ENCODE measurements at regions not wholly inside any gene's neighbourhood (a gene's known extent, or its start where the extent isn't known, plus 50 kb on each side); places are given as distances from the start of the nearest gene placed in this dataset.

DNA sequence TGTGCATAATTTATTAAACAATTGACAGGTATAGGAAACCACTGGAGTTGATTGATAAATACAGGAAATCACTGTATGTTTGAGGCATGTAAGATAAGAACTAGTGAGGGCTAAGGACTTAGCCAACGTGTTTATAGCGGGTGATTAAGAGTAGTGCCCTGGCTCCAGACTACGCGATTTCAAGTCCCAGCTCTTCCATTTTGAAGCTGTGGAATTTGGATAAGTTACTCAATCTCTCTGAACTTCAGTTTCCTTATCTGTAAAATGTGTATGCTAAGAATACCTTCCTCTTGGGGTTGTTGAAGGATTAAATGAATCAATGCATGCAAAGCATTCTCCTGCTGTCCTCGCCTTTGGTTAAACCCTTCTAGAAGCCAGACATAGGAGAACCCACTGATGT lies 143.3 kb upstream of the GJB5 start:
- no peak for ATAC-seq (ENCODE audit: low read depth)
- H3K36me3 ChIP-seq (ENCODE audit: low read depth), result no peaks in the 10 kb centered on the region
- TF ChIP-seq, protein P1, sequence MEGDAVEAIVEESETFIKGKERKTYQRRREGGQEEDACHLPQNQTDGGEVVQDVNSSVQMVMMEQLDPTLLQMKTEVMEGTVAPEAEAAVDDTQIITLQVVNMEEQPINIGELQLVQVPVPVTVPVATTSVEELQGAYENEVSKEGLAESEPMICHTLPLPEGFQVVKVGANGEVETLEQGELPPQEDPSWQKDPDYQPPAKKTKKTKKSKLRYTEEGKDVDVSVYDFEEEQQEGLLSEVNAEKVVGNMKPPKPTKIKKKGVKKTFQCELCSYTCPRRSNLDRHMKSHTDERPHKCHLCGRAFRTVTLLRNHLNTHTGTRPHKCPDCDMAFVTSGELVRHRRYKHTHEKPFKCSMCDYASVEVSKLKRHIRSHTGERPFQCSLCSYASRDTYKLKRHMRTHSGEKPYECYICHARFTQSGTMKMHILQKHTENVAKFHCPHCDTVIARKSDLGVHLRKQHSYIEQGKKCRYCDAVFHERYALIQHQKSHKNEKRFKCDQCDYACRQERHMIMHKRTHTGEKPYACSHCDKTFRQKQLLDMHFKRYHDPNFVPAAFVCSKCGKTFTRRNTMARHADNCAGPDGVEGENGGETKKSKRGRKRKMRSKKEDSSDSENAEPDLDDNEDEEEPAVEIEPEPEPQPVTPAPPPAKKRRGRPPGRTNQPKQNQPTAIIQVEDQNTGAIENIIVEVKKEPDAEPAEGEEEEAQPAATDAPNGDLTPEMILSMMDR (IDR thresholded peaks at IDR 0.05; ENCODE audit: poor library complexity, severe bottlenecking), result no peak
- peaks cover 5% of the 10 kb centered on the region for H3K27me3 ChIP-seq (ENCODE audit: insufficient read depth, poor library complexity, severe bottlenecking)
- H3K4me3 ChIP-seq (ENCODE audit: severe bottlenecking), result no peak overlapping the region
- H3K4me1 ChIP-seq (ENCODE audit: insufficient read depth, poor library complexity, severe bottlenecking), result no peaks in the 10 kb centered on the region
- H3K9me3 ChIP-seq (ENCODE audit: severe bottlenecking), result no peaks in the 10 kb centered on the region
- DNase-seq (ENCODE audit: low spot score), result no peak
- H3K27ac ChIP-seq (ENCODE audit: poor library complexity, severe bottlenecking), result no peak overlapping the region

DNA sequence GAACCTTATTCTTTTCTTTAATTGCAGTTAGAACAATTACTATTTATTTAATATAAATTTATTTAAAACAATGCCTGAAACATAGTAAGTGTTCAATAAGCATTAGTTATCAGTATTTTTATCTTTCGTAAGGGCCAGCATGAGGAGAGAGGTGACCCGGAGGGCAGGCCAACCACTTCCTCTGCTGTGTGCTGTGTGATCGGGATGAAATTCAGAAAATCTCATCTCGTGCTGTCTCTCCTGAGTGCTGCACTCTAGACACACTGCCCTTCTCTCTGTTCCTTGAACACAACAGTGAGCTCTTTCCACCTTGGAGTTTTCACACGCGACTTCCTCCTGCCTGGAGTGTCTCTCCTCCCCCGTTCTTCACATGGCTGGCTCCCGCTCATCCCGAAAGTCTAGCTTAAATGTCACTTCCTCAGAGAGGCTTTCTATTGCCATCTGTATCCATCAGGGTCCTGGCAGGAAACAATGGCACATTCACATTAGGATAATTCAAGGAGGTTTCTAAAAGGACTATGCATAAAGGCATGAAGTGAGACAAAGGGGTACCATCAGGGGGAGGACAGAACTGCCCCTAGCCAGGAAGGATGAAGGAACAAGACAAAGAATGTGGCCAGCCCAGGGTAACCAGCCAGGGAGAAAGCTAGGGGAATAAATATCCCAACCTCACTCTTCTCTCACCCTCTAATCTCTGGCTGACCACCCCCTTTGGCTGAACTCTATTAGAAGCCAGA lies 142.6 kb upstream of the GJB5 start:
- TF ChIP-seq, protein P1 (IDR thresholded peaks at IDR 0.05; ENCODE audit: poor library complexity, severe bottlenecking), result no peak
- no peaks in the 10 kb centered on the region for H3K36me3 ChIP-seq (ENCODE audit: low read depth)
- H3K4me1 ChIP-seq (ENCODE audit: insufficient read depth, poor library complexity, severe bottlenecking), result no peaks in the 10 kb centered on the region
- H3K4me3 ChIP-seq (ENCODE audit: severe bottlenecking), result no peak overlapping the region
- peaks cover 5% of the 10 kb centered on the region for H3K27me3 ChIP-seq (ENCODE audit: insufficient read depth, poor library complexity, severe bottlenecking)
- DNase-seq (ENCODE audit: low spot score) (no peak), ATAC-seq (ENCODE audit: low read depth) (no peak)
- no peaks in the 10 kb centered on the region for H3K9me3 ChIP-seq (ENCODE audit: severe bottlenecking)
- no peak overlapping the region for H3K27ac ChIP-seq (ENCODE audit: poor library complexity, severe bottlenecking)

DNA sequence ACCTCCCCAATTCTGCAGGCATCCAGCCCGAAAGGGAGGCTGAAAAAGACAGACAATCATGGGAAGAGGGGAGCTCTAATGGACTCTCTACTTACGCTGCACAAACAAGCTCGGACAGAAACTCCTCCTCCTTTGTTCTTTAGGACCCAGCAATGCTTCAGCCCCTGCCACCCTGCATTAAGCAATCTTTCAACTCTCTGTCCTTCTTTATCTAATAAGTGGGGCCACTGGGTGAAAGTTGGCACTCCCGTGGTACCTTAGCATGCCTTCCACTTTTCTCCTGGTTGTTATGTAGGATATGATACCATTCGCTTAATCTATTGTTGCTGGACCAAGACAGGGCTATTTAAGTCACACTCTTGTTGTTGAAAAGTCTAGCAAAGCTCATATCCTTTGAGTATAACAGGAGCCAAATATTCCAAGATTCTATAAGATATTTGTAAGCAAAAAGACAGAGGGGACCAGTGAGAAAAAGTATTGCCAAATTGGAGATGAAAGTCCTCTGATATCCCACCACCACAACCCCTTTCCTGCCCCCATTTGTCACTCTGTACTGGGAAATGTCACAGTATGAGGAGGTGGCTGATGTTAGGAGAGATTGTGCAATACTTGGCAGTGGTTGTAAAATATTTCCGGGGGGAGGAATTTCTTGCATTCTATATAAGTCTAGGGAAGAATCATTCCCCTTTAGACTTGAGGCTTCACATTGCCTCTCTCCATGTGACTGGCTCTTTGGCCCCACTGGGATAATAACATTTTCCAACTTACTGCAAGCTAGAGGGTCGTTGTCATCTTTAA lies 137.3 kb upstream of the GJB5 start:
- ATAC-seq (ENCODE audit: low read depth) (no peak), DNase-seq (ENCODE audit: low spot score) (no peak)
- Histone ChIP-seq H3K36me3 (ENCODE audit: low read depth) (no peaks in the 10 kb centered on the region), H3K9me3 (ENCODE audit: severe bottlenecking) (no peaks in the 10 kb centered on the region), H3K27ac (ENCODE audit: poor library complexity, severe bottlenecking) (no peak overlapping the region), H3K27me3 (ENCODE audit: insufficient read depth, poor library complexity, severe bottlenecking) (peaks cover 4% of the 10 kb centered on the region), H3K4me1 (ENCODE audit: insufficient read depth, poor library complexity, severe bottlenecking) (no peaks in the 10 kb centered on the region), H3K4me3 (ENCODE audit: severe bottlenecking) (no peak overlapping the region)
- TF ChIP-seq, protein P1 (IDR thresholded peaks at IDR 0.05; ENCODE audit: poor library complexity, severe bottlenecking), result no peak

DNA sequence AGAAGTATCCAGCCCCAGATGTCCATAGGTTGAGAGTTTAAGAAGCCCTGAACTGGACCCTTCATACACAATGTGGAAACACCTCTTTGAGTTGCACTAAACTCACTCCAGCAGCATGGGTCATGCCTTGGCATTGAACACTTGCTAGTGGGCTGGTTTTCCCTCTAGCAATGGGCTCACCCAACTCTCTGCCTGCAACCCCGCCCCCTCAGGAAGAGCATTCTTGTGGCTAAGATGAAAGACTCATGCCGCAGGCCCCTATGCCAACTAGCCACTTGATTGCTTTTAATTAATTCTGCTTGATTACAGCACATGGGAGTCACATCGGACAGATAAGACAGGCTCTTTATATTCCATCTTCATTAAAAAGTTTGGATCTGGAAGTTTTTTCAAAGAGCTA lies 136.5 kb upstream of the GJB5 start:
- no peak overlapping the region for H3K4me3 ChIP-seq (ENCODE audit: severe bottlenecking)
- peaks cover 4% of the 10 kb centered on the region for H3K27me3 ChIP-seq (ENCODE audit: insufficient read depth, poor library complexity, severe bottlenecking)
- H3K36me3 ChIP-seq (ENCODE audit: low read depth), result no peaks in the 10 kb centered on the region
- TF ChIP-seq, protein P1 (IDR thresholded peaks at IDR 0.05; ENCODE audit: poor library complexity, severe bottlenecking), result no peak
- no peak for DNase-seq (ENCODE audit: low spot score)
- no peak overlapping the region for H3K27ac ChIP-seq (ENCODE audit: poor library complexity, severe bottlenecking)
- no peak for ATAC-seq (ENCODE audit: low read depth)
- no peaks in the 10 kb centered on the region for H3K9me3 ChIP-seq (ENCODE audit: severe bottlenecking)
- H3K4me1 ChIP-seq (ENCODE audit: insufficient read depth, poor library complexity, severe bottlenecking), result no peaks in the 10 kb centered on the region

DNA sequence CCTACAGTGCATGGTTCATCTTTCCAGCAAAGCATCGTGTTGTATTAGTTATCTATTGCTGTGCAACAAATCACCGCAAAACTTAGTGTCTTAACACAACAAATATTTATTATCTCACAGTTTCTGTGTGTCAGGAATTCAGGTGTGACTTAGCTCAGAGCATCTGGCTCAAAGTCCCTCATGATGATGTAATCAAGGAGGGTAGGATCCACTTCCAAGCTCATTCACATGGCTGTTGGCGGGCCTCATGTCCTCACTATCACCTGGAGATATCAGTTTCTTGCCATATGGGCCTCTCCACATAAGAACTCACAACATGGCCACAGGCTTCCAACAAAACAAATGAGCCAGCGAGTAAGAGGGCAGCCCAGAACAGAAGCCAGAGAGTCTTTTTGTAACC lies 135.6 kb upstream of the GJB5 start:
- Histone ChIP-seq H3K27me3 (ENCODE audit: insufficient read depth, poor library complexity, severe bottlenecking) (peaks cover 4% of the 10 kb centered on the region), H3K4me3 (ENCODE audit: severe bottlenecking) (no peak overlapping the region)

More for the DNA sequence above, 135.6 kb upstream of the GJB5 start:
- Histone ChIP-seq H3K9me3 (ENCODE audit: severe bottlenecking) (no peaks in the 10 kb centered on the region), H3K27ac (ENCODE audit: poor library complexity, severe bottlenecking) (no peak overlapping the region), H3K36me3 (ENCODE audit: low read depth) (no peaks in the 10 kb centered on the region), H3K4me1 (ENCODE audit: insufficient read depth, poor library complexity, severe bottlenecking) (no peaks in the 10 kb centered on the region)
- no peak for DNase-seq (ENCODE audit: low spot score)
- TF ChIP-seq, protein P1 (IDR thresholded peaks at IDR 0.05; ENCODE audit: poor library complexity, severe bottlenecking), result no peak
- ATAC-seq (ENCODE audit: low read depth), result no peak
